ENCODE measurements at regions not wholly inside any gene's neighbourhood (a gene's known extent, or its start where the extent isn't known, plus 50 kb on each side); places are given as distances from the start of the nearest gene placed in this dataset.
"Not testable (repeated sequence)": the region's sequence is repeated elsewhere in the genome, so short reads cannot be mapped to it uniquely, and the experiment has no call there.

- not testable (repeated sequence) for H3K4me1 ChIP-seq, H3K4me3 ChIP-seq, H3K36me3 ChIP-seq, H3K9me3 ChIP-seq, H3K27ac ChIP-seq, H3K27me3 ChIP-seq
- DNase-seq = peak in 1 of 3 donors; percentile 38
Measured at GRCh38 chr9:42534325-42534983, 351.0 kb downstream of the SPATA31A6 start.

DNA sequence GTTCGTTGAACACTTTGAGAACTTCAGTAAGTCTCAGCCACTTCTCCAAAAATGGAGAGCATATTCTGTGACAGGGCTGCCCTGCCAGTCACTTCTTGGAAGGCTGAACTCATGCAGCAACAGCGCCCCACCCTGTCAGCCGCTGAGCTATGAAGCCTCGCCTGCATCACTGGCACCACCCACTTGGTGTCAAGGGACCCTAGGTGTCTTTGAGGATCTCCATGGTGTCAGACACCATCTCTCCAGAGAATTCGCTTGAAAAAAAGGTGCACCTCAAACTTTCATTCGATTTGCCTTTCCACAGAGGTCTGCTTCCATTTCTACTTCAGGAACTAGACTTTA, 351.5 kb downstream of the SPATA31A6 start:
- H3K36me3 ChIP-seq, H3K9me3 ChIP-seq, H3K27ac ChIP-seq, H3K4me1 ChIP-seq, H3K4me3 ChIP-seq, H3K27me3 ChIP-seq: not testable (repeated sequence)
- peak; percentile 29 to 65 (median 64) for DNase-seq

- not testable (repeated sequence) for H3K36me3 ChIP-seq, H3K4me1 ChIP-seq, H3K27me3 ChIP-seq, H3K9me3 ChIP-seq, H3K27ac ChIP-seq
- peak in 2 of 6 experiments; percentile 23 to 24 for TF ChIP-seq CTCF (IDR thresholded peaks at IDR 0.05)
- peak overlapping the region in 1 of 4 donors; percentile 17 for H3K4me3 ChIP-seq
- peak in 1 of 3 donors; percentile 13 for DNase-seq
Measured at GRCh38 chr9:42550789-42551357, 367.4 kb downstream of the SPATA31A6 start.

GRCh38 chr9:42568530-42568929, 385.1 kb downstream of the SPATA31A6 start:
- not testable (repeated sequence) for H3K4me3 ChIP-seq, H3K27ac ChIP-seq, H3K36me3 ChIP-seq, H3K27me3 ChIP-seq, H3K9me3 ChIP-seq, H3K4me1 ChIP-seq
- DNase-seq = peak in 1 of 3 donors; percentile 86

DNA sequence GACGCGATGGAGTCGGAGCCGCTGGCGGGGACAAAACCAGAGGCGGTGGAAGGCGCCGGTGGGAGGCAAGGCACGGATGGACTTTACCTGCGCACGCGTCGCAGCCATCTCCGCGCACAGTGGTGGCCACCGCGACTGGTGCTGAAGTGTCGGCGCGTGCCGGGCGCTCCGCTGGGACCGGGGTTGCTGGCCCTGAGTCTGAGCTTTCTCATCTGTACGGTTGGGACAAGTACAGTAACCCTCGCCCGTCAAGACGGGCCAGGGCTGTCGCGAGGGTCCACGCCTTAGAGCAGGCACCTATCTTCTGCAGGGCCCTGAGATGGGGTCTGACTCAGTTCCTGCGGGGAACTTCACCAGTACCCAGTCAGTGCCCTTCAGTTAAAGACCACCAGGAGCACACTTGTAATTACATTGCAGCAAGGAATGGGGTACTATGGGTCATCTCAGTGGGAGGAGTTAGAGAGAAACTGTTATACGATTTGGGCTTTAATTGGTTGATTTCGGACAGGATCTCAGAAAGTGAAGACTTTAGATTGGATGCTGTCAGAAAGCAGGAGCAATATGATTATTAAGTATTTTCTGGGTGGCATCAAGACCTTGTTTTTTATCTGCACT, 385.6 kb downstream of the SPATA31A6 start:
- H3K36me3 ChIP-seq, H3K4me3 ChIP-seq, H3K27ac ChIP-seq, H3K4me1 ChIP-seq, H3K27me3 ChIP-seq, DNase-seq, H3K9me3 ChIP-seq: not testable (repeated sequence)

GRCh38 chr9:42577851-42578250, 394.4 kb downstream of the SPATA31A6 start:
- H3K36me3 ChIP-seq, H3K27ac ChIP-seq, H3K9me3 ChIP-seq, H3K4me1 ChIP-seq, H3K4me3 ChIP-seq, H3K27me3 ChIP-seq: not testable (repeated sequence)
- DNase-seq = peak in 2 of 3 donors; percentile 2 to 16

Measured in Peyer's patch (tissue), 4 donors.